ENCODE measurements at regions not wholly inside any gene's neighbourhood (a gene's known extent, or its start where the extent isn't known, plus 50 kb on each side); places are given as distances from the start of the nearest gene placed in this dataset.

DNA sequence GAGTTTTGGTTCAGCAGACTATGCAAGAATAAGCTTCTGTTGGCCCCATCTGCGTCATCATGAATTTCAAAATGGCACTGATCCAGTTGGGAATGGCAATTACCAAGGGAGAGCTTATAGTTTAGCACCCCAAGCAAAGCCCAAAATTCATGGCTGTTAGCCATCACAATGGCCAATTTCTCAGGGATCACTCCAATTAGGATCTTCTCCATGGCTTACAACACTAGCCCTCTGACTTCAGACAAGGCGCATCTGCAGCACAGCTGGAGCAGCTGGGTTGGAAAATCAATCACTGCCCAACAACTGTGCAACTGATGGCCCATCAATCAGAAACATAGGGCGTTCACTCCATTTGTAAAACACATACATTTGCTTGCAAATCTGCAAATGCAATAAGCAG is 273.6 kb downstream of the SRBD1 start:
- Mint-ChIP-seq H3K4me1 (ENCODE audit: low read depth) (no peaks in the 10 kb centered on the region), H3K27ac (no peak overlapping the region), H3K4me3 (no peak overlapping the region), H3K27me3 (peaks cover 2% of the 10 kb centered on the region), H3K9me3 (no peaks in the 10 kb centered on the region), H3K36me3 (no peaks in the 10 kb centered on the region)
- DNase-seq: no peak
- intact Hi-C loops (cut with micrococcal nuclease): no loop called here
- POLR2A ChIA-PET: no interaction called here
- CTCF ChIA-PET: no interaction called here

DNA sequence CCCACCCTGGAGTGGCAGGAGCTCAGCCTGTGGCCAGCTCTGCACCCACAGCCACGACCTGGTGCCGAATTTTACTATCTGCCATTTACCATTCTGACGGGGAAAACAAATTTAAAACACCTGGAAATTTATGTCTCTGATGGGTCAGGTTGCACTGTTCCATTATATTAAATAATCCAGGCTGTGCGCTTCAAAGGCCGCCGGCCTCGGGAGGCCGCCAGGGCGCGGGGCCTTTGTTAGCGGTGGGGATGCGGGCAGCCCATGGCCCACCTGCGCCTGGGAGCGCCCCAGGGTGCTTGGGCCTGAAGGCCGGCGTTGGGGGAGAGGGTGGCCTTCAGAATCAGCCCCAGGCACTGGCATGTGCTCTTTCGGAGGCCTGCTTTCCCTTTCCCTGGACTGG is 276.9 kb downstream of the SRBD1 start:
- H3K36me3 Mint-ChIP-seq: no peaks in the 10 kb centered on the region
- H3K4me3 Mint-ChIP-seq: no peak overlapping the region
- no peak overlapping the region for H3K27ac Mint-ChIP-seq
- POLR2A ChIA-PET: no interaction called here
- CTCF ChIA-PET: interaction anchor here (0.6 kb wide), 1 partner anchor 126 kb away, joined by 3 read pairs; no protein-coding TSS in a partner anchor
- H3K9me3 Mint-ChIP-seq: no peaks in the 10 kb centered on the region
- H3K4me1 Mint-ChIP-seq (ENCODE audit: low read depth): no peaks in the 10 kb centered on the region
- no peaks in the 10 kb centered on the region for H3K27me3 Mint-ChIP-seq
- intact Hi-C loops (cut with micrococcal nuclease): no loop called here
- no peak for DNase-seq

DNA sequence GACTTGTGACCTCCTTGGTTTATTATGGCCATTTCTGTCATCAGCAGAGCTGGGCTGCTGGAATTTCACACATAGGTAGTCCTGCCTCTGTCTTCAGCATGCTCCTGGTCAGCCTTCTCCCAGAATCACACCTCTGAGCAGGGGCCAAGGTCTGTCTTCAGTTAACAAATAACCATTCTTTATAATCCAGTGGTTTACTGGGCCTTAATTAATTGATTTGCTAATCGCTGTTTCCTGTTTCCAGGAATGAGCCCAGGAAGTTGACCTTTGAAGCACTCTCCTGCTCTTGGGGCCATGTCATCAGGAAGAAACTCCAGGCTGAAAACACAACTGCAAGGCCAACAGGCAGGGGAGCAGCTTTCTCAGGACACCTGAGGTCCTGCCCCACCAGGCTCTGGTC is 278.5 kb downstream of the SRBD1 start:
- Mint-ChIP-seq H3K36me3 (no peaks in the 10 kb centered on the region), H3K27me3 (peaks cover 1% of the 10 kb centered on the region), H3K9me3 (no peaks in the 10 kb centered on the region), H3K27ac (no peak overlapping the region), H3K4me1 (ENCODE audit: low read depth) (no peaks in the 10 kb centered on the region), H3K4me3 (no peak overlapping the region)
- DNase-seq: no peak
- POLR2A ChIA-PET: no interaction called here
- intact Hi-C loops (cut with micrococcal nuclease): no loop called here
- CTCF ChIA-PET: no interaction called here

DNA sequence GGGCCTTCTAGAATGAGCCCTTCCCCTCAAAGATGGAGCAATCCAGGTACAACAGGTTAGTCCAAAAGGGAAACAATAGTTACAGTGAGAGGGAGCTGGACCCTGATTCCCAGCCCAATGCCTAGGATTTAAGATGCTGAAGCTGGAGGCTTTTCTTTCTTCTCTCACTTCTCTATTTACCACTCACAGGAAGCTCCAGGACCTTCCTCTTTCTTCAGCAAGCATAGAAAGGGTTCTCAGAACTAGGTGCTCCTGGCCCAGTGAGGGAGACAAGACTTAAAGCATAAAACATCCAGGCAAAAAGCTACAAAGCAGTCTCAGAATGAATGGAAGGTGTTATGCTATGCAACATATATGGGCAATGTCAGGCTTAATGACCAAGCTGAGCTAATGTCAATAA is 279.0 kb downstream of the SRBD1 start:
- no peak for DNase-seq
- Mint-ChIP-seq H3K36me3 (no peaks in the 10 kb centered on the region), H3K4me3 (no peak overlapping the region), H3K27ac (no peak overlapping the region), H3K4me1 (ENCODE audit: low read depth) (no peaks in the 10 kb centered on the region), H3K9me3 (no peaks in the 10 kb centered on the region), H3K27me3 (peaks cover 1% of the 10 kb centered on the region)
- CTCF ChIA-PET: no interaction called here
- intact Hi-C loops (cut with micrococcal nuclease): no loop called here
- POLR2A ChIA-PET: no interaction called here

DNA sequence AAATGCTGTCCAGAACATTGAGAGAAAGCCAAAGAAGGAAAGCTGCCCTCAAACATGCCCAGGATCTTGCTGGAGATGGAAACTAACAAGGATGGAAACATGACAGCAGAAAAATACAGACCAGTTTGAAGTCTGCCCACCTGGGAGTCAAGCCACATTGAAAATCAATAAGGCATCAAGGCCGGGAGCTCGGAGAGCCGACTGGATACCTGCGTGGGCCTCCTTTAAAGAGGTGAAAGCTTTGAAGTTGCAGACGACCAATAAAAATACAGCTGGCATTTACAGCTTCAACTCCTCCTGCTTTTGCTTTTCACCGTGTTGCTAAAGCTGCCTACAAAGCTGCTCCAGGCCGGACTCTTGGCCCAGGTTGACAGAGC is 279.7 kb downstream of the SRBD1 start:
- Mint-ChIP-seq H3K36me3 (no peaks in the 10 kb centered on the region), H3K27me3 (peaks cover 4% of the 10 kb centered on the region), H3K4me1 (ENCODE audit: low read depth) (no peaks in the 10 kb centered on the region), H3K9me3 (no peaks in the 10 kb centered on the region), H3K4me3 (no peak overlapping the region), H3K27ac (no peak overlapping the region)
- intact Hi-C loops (cut with micrococcal nuclease): no loop called here
- ChIA-PET POLR2A (no interaction called here), CTCF (no interaction called here)
- no peak for DNase-seq

DNA sequence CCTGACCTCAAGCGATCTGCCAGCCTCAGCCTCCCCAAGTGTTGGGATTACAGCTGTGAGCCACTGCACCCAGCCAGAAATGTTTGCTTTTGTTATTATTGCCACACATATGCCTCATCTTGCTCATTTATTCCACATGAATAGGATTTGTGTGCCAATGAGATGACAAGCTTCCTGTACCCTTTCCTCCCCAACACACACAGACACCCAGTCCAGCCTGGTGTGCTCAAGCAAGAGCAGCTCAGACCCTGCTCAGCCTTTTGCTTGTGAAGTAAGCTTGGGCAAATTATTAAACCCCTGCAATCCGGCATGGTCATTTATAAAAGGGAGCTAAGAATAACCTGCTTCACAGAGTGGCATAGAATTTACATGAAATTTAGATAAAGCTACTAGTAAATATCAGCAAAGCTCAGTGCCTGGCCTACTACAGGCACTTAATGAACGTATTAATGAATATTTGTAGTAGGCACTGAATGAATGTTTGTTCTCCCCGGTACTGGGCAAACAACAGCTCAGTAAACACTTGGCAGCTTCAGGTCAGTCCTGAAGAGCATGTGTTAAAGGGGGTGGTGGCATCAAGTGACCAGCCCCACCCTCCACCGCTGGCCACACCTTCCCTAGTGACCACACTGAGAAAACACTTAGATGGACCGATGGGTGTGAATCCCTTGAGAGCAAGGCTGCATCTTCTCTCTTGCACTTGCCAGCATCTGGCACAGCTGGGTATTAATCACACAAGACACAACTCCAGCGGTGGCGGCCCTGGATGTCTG is 280.2 kb downstream of the SRBD1 start:
- DNase-seq: no peak
- H3K27me3 Mint-ChIP-seq: peaks cover 4% of the 10 kb centered on the region
- intact Hi-C loops (cut with micrococcal nuclease): no loop called here
- no peak overlapping the region for H3K4me3 Mint-ChIP-seq
- no peak overlapping the region for H3K27ac Mint-ChIP-seq
- no peaks in the 10 kb centered on the region for H3K36me3 Mint-ChIP-seq
- no peaks in the 10 kb centered on the region for H3K4me1 Mint-ChIP-seq (ENCODE audit: low read depth)
- CTCF ChIA-PET: no interaction called here
- no peaks in the 10 kb centered on the region for H3K9me3 Mint-ChIP-seq
- POLR2A ChIA-PET: no interaction called here

DNA sequence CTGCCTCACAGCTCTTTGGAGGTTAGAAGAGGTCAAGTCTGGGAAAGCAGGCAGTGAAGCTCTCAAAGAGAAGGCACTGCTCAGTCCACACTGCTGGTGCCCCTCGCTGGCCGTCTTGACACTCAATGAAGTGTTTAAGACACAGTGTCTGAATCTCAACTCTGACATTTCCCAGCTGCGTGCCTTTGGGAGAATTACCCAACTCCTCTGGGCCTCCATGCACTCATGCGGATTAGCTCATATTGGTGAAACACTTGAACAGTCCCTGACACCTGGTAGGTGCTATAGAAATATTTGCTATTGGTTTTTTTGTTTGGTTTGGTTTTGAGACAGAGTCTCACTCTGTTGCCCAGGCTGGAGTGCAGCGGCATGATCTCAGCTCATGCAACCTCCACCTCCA is 281.0 kb downstream of the SRBD1 start:
- CTCF ChIA-PET: no interaction called here

DNA sequence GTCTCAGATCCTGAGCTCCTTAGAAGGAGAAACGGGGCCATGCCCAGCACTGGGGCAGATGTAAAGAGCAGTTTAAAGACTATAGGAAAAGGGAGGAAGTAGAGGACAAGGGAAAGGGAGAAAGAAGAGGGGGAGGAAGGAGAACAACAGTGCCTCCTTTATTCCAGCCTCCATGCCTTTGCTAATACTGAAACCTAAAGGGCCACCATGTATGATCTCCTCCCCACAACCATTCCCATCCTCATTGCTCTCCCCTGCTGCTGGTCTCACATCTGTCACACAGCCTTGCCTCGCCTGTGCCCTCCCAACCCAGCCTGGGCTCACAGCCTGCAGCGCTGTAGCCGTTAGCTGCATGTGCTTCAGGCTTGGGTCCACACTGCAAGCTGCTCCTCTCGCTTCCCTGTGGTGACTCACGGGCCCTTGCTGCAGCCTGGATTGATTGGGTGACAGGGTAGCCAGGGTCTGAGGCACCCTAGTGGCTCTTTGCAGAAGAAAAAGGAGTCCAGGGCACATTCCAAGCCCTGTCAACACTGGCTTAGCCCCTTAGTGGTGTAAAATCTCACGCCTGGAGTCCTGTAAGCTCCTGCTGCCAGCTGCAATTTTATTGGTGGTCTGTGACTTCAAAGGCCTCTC is 281.9 kb downstream of the SRBD1 start:
- no peaks in the 10 kb centered on the region for H3K9me3 Mint-ChIP-seq
- CTCF ChIA-PET: no interaction called here

More for the DNA sequence above, 281.0 kb downstream of the SRBD1 start:
- Mint-ChIP-seq H3K9me3 (no peaks in the 10 kb centered on the region), H3K27me3 (peaks cover 4% of the 10 kb centered on the region), H3K4me1 (ENCODE audit: low read depth) (no peaks in the 10 kb centered on the region), H3K27ac (no peak overlapping the region), H3K4me3 (no peak overlapping the region), H3K36me3 (no peaks in the 10 kb centered on the region)
- POLR2A ChIA-PET: no interaction called here
- intact Hi-C loops (cut with micrococcal nuclease): no loop called here
- no peak for DNase-seq

DNA sequence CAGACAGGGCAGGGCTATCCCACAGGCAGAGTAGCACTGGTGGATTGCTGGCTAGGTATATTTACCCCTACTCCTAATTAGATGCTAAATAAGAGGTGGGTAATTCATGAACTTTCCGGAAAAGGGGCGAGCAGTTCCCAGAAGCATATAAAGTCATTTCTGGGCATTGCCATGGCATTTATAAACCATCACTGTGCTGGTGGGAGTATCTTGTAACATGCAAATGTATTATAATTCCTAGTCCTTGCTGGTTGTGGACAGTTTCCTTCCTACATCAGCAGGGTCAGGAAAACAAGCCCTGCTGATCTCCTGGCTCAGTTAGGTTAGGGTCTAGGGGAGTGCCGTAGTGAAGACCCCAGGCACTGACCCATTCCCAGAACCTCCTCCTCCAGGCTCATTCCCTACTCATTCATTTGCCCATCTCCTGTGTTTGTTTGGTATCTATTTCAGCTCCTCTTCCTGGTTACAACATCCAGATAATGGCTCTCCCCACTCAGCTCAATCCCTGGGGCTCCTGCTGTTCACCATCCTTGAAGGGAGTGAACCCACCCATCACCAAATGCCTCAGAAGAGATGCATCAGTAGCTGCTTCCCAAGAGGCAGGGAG is 282.7 kb downstream of the SRBD1 start:
- no peaks in the 10 kb centered on the region for H3K4me1 Mint-ChIP-seq (ENCODE audit: low read depth)
- intact Hi-C loops (cut with micrococcal nuclease): no loop called here
- no peak for DNase-seq
- peaks cover 6% of the 10 kb centered on the region for H3K27me3 Mint-ChIP-seq
- POLR2A ChIA-PET: no interaction called here
- H3K27ac Mint-ChIP-seq: no peak overlapping the region
- CTCF ChIA-PET: no interaction called here
- no peak overlapping the region for H3K4me3 Mint-ChIP-seq
- no peaks in the 10 kb centered on the region for H3K36me3 Mint-ChIP-seq
- peaks cover 4% of the 10 kb centered on the region for H3K9me3 Mint-ChIP-seq

More for the DNA sequence above, 281.9 kb downstream of the SRBD1 start:
- H3K4me1 Mint-ChIP-seq (ENCODE audit: low read depth): no peaks in the 10 kb centered on the region
- intact Hi-C loops (cut with micrococcal nuclease): no loop called here
- no peak overlapping the region for H3K27ac Mint-ChIP-seq
- H3K27me3 Mint-ChIP-seq: peaks cover 4% of the 10 kb centered on the region
- no peaks in the 10 kb centered on the region for H3K36me3 Mint-ChIP-seq
- no peak for DNase-seq
- no peak overlapping the region for H3K4me3 Mint-ChIP-seq
- POLR2A ChIA-PET: no interaction called here

DNA sequence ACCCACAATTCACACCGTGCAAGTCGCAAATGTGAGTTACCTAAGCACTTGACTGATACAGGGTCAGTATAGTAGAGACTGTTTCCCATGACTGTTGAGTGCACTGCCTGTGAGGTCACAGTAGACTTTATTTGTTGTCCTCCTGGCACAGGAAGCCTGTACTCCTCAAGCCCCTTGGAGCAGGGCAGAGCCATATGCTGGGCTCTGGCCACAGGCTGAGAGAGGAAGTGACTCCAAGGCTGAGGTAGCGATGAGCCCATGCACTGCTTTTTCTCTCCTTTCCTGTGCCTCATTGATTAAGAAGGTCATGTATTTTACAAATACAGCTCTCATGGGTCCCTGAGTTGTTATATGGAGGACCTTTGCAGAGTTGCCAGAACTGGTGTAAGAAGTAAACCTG is 287.7 kb downstream of the SRBD1 start:
- H3K4me1 Mint-ChIP-seq (ENCODE audit: low read depth): no peaks in the 10 kb centered on the region
- intact Hi-C loops (cut with micrococcal nuclease): no loop called here
- H3K27ac Mint-ChIP-seq: no peak overlapping the region

DNA sequence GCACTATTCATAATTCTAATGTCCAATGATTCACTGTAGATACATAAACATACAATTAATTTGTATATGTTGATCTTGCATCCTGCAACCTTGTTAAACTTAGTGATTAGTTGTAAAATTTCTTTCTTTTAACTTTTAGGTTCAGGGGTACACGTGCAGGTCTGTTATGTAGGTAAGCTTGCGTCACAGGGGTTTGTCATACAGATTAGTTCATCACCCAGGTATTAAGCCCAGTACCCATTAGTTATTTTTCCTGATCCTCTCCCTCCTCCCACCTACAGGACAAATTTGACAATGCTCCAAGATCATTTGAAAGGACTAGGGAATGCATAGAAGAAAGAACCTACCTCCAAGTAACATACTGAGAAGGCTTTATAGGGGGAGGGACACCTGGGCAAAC is 290.1 kb downstream of the SRBD1 start:
- CTCF ChIA-PET: no interaction called here
- no peak for DNase-seq
- no peak overlapping the region for H3K4me3 Mint-ChIP-seq
- POLR2A ChIA-PET: no interaction called here
- no peak overlapping the region for H3K27ac Mint-ChIP-seq
- H3K4me1 Mint-ChIP-seq (ENCODE audit: low read depth): no peaks in the 10 kb centered on the region
- H3K9me3 Mint-ChIP-seq: peaks cover 4% of the 10 kb centered on the region
- H3K36me3 Mint-ChIP-seq: no peaks in the 10 kb centered on the region
- intact Hi-C loops (cut with micrococcal nuclease): no loop called here
- peaks cover 8% of the 10 kb centered on the region for H3K27me3 Mint-ChIP-seq

More for the DNA sequence above, 287.7 kb downstream of the SRBD1 start:
- H3K27me3 Mint-ChIP-seq: peaks cover 11% of the 10 kb centered on the region
- DNase-seq: no peak
- ChIA-PET CTCF (no interaction called here), POLR2A (no interaction called here)
- peaks cover 4% of the 10 kb centered on the region for H3K9me3 Mint-ChIP-seq
- no peaks in the 10 kb centered on the region for H3K36me3 Mint-ChIP-seq
- no peak overlapping the region for H3K4me3 Mint-ChIP-seq

DNA sequence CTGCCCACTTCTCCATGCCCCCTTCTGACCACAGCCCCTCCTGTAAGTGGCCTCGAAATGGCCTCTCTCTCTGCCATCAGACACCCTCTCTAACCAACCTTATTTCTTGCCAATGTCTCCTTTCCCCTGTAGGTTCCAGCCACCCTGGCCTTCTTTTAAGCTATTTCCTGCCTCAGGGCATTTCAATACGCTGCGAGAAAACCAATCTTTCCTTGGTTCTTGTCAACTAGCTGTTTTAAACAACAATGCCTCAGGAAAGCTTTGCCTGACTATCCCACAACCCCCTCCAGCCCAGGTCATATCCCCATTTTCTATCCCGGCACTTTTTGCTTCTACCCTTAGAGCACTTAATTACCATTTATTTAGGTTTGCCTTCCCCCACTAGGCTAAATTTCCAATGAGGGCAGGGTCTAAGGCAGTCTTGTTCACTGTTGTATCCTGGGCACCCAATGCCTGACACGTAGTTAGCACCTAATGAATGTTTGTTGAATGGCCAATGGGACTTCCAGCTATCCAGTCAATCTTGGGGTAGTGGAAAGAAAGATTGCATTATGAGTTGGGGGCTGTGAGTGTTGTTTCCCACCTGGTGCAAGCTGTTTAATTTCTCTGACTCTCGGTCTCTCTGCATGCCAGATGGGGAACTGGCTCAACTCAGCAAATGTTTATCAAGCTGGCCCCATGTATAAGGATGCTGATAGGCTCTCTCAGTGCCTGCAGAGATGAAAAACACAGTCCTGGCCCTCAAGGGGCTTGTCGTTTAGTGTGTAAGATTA is 291.2 kb downstream of the SRBD1 start:
- Mint-ChIP-seq H3K4me1 (ENCODE audit: low read depth) (no peaks in the 10 kb centered on the region), H3K36me3 (no peaks in the 10 kb centered on the region), H3K4me3 (no peak overlapping the region), H3K27ac (no peak overlapping the region), H3K9me3 (peaks cover 4% of the 10 kb centered on the region), H3K27me3 (peaks cover 8% of the 10 kb centered on the region)
- intact Hi-C loops (cut with micrococcal nuclease): no loop called here
- POLR2A ChIA-PET: no interaction called here
- no peak for DNase-seq
- CTCF ChIA-PET: interaction anchor here (0.6 kb wide), 1 partner anchor 78 kb away, joined by 4 read pairs; no protein-coding TSS in a partner anchor

All from activated CD4-positive, alpha-beta memory T cell treated with anti-CD3 and anti-CD28 coated beads for 36 hours (primary cell).